ENCODE measurements at regions not wholly inside any gene's neighbourhood (a gene's known extent, or its start where the extent isn't known, plus 50 kb on each side); places are given as distances from the start of the nearest gene placed in this dataset.

DNA sequence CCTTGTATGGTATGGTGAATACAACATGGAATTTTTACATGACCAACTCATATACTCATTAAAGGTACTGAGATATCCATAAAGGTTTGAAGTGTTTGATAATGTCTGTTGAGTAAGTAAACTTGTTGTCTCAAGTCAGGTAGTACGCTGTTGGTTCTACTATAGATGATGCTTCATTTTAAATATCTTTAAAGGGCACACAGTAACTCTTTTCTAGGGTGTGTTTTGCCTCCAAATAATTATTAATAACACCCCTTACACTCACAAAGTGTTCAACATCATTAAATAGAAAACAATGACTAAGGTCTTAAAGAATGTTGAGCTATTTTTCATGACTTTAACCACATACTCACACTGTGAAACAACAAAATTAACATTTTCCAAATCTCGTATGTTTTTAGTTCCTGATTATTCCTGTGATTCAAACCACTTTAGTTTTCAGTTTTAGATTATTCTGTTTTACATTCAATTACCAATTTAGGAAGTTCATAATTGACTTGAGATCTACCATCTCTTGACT, 220.0 kb upstream of the NANOGP8 start:
- no peak for TF ChIP-seq POLR2AphosphoS5 (IDR thresholded peaks at IDR 0.05; ENCODE audit: low read depth)
- TF ChIP-seq, protein P1, sequence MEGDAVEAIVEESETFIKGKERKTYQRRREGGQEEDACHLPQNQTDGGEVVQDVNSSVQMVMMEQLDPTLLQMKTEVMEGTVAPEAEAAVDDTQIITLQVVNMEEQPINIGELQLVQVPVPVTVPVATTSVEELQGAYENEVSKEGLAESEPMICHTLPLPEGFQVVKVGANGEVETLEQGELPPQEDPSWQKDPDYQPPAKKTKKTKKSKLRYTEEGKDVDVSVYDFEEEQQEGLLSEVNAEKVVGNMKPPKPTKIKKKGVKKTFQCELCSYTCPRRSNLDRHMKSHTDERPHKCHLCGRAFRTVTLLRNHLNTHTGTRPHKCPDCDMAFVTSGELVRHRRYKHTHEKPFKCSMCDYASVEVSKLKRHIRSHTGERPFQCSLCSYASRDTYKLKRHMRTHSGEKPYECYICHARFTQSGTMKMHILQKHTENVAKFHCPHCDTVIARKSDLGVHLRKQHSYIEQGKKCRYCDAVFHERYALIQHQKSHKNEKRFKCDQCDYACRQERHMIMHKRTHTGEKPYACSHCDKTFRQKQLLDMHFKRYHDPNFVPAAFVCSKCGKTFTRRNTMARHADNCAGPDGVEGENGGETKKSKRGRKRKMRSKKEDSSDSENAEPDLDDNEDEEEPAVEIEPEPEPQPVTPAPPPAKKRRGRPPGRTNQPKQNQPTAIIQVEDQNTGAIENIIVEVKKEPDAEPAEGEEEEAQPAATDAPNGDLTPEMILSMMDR (conservative IDR thresholded peaks at IDR 0.05; ENCODE audit: low read depth in 2 of 2): no peak
- TF ChIP-seq, protein P2, sequence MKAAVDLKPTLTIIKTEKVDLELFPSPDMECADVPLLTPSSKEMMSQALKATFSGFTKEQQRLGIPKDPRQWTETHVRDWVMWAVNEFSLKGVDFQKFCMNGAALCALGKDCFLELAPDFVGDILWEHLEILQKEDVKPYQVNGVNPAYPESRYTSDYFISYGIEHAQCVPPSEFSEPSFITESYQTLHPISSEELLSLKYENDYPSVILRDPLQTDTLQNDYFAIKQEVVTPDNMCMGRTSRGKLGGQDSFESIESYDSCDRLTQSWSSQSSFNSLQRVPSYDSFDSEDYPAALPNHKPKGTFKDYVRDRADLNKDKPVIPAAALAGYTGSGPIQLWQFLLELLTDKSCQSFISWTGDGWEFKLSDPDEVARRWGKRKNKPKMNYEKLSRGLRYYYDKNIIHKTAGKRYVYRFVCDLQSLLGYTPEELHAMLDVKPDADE (IDR thresholded peaks at IDR 0.05): no peak
- no peak for TF ChIP-seq EZH2 (IDR thresholded peaks at IDR 0.05; ENCODE audit: low read depth, unreplicated experiment)
- TF ChIP-seq, protein P3, sequence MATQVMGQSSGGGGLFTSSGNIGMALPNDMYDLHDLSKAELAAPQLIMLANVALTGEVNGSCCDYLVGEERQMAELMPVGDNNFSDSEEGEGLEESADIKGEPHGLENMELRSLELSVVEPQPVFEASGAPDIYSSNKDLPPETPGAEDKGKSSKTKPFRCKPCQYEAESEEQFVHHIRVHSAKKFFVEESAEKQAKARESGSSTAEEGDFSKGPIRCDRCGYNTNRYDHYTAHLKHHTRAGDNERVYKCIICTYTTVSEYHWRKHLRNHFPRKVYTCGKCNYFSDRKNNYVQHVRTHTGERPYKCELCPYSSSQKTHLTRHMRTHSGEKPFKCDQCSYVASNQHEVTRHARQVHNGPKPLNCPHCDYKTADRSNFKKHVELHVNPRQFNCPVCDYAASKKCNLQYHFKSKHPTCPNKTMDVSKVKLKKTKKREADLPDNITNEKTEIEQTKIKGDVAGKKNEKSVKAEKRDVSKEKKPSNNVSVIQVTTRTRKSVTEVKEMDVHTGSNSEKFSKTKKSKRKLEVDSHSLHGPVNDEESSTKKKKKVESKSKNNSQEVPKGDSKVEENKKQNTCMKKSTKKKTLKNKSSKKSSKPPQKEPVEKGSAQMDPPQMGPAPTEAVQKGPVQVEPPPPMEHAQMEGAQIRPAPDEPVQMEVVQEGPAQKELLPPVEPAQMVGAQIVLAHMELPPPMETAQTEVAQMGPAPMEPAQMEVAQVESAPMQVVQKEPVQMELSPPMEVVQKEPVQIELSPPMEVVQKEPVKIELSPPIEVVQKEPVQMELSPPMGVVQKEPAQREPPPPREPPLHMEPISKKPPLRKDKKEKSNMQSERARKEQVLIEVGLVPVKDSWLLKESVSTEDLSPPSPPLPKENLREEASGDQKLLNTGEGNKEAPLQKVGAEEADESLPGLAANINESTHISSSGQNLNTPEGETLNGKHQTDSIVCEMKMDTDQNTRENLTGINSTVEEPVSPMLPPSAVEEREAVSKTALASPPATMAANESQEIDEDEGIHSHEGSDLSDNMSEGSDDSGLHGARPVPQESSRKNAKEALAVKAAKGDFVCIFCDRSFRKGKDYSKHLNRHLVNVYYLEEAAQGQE (IDR thresholded peaks at IDR 0.05; ENCODE audit: unreplicated experiment): no peak
- no peak for TF ChIP-seq JUNB (IDR thresholded peaks at IDR 0.05; ENCODE audit: unreplicated experiment)
- no peak for TF ChIP-seq ZNF331 (CRISPR knock-in tag; IDR thresholded peaks at IDR 0.05; ENCODE audit: low read depth)
